ENCODE measurements at regions not wholly inside any gene's neighbourhood (a gene's known extent, or its start where the extent isn't known, plus 50 kb on each side); places are given as distances from the start of the nearest gene placed in this dataset.

- H3K4me3 ChIP-seq: no peak overlapping the region
- H3K36me3 ChIP-seq: no peaks in the 10 kb centered on the region
- H3K27ac ChIP-seq: no peak overlapping the region
- DNase-seq: no peak
- H3K4me1 ChIP-seq: no peaks in the 10 kb centered on the region
- TF ChIP-seq CTCF (IDR thresholded peaks at IDR 0.05) (no peak), POLR2A (IDR thresholded peaks at IDR 0.05) (no peak)
- intact Hi-C loops (cut with DNase I; ENCODE audit: low total_unique reads): no loop called here
- no peaks in the 10 kb centered on the region for H3K9me3 ChIP-seq
- no peaks in the 10 kb centered on the region for H3K27me3 ChIP-seq
Measured at GRCh38 chr5:45062044-45062443, 253.3 kb downstream of the MRPS30 start.

- no peaks in the 10 kb centered on the region for H3K36me3 ChIP-seq
- intact Hi-C loops (cut with DNase I; ENCODE audit: low total_unique reads): no loop called here
- TF ChIP-seq CTCF (IDR thresholded peaks at IDR 0.05) (no peak), POLR2A (IDR thresholded peaks at IDR 0.05) (no peak)
- H3K4me1 ChIP-seq: no peaks in the 10 kb centered on the region
- H3K9me3 ChIP-seq: no peaks in the 10 kb centered on the region
- H3K27me3 ChIP-seq: no peaks in the 10 kb centered on the region
- H3K27ac ChIP-seq: no peak overlapping the region
- no peak overlapping the region for H3K4me3 ChIP-seq
- no peak for DNase-seq
Measured at GRCh38 chr5:45081082-45081481, 272.3 kb downstream of the MRPS30 start.

- intact Hi-C loops (cut with DNase I; ENCODE audit: low total_unique reads): no loop called here
- DNase-seq: no peak
- Histone ChIP-seq H3K27me3 (no peaks in the 10 kb centered on the region), H3K4me3 (no peak overlapping the region), H3K9me3 (no peaks in the 10 kb centered on the region), H3K4me1 (no peaks in the 10 kb centered on the region), H3K36me3 (no peaks in the 10 kb centered on the region), H3K27ac (no peak overlapping the region)
- TF ChIP-seq POLR2A (IDR thresholded peaks at IDR 0.05): no peak
- no peak for TF ChIP-seq CTCF (IDR thresholded peaks at IDR 0.05)
Measured at GRCh38 chr5:45089870-45090269, 281.1 kb downstream of the MRPS30 start.

- no peaks in the 10 kb centered on the region for H3K4me1 ChIP-seq
- intact Hi-C loops (cut with DNase I; ENCODE audit: low total_unique reads): no loop called here
Measured at GRCh38 chr5:45093377-45093776, 284.6 kb downstream of the MRPS30 start.

GRCh38 chr5:45094876-45095440, 286.2 kb downstream of the MRPS30 start:
- Histone ChIP-seq H3K27me3 (no peaks in the 10 kb centered on the region), H3K27ac (no peak overlapping the region), H3K9me3 (no peaks in the 10 kb centered on the region), H3K4me1 (no peaks in the 10 kb centered on the region), H3K36me3 (no peaks in the 10 kb centered on the region), H3K4me3 (no peak overlapping the region)
- TF ChIP-seq POLR2A (IDR thresholded peaks at IDR 0.05): no peak
- TF ChIP-seq CTCF (IDR thresholded peaks at IDR 0.05): no peak
- intact Hi-C loops (cut with DNase I; ENCODE audit: low total_unique reads): no loop called here
- DNase-seq: no peak

More at GRCh38 chr5:45093377-45093776, 284.6 kb downstream of the MRPS30 start:
- no peak for DNase-seq
- TF ChIP-seq CTCF (IDR thresholded peaks at IDR 0.05): no peak
- no peak for TF ChIP-seq POLR2A (IDR thresholded peaks at IDR 0.05)
- Histone ChIP-seq H3K9me3 (no peaks in the 10 kb centered on the region), H3K27ac (no peak overlapping the region), H3K27me3 (no peaks in the 10 kb centered on the region), H3K36me3 (no peaks in the 10 kb centered on the region), H3K4me3 (no peak overlapping the region)

Data from uterus (tissue), 3 donors.